ENCODE measurements at regions not wholly inside any gene's neighbourhood (a gene's known extent, or its start where the extent isn't known, plus 50 kb on each side); places are given as distances from the start of the nearest gene placed in this dataset.
"Not testable (repeated sequence)": the region's sequence is repeated elsewhere in the genome, so short reads cannot be mapped to it uniquely, and the experiment has no call there.

GRCh38 chr9:62880971-62881370, 1691.1 kb downstream of the SPATA31A7 start:
- not testable (repeated sequence) for TF ChIP-seq CTCF, POLR2A (IDR thresholded peaks at IDR 0.05)
